ENCODE measurements at regions not wholly inside any gene's neighbourhood (a gene's known extent, or its start where the extent isn't known, plus 50 kb on each side); places are given as distances from the start of the nearest gene placed in this dataset.

- Histone ChIP-seq H3K36me3 (replicated peaks; ENCODE audit: insufficient read depth, low read length) (no peaks in the 10 kb centered on the region), H4K20me1 (ENCODE audit: insufficient read depth, low read length) (no peaks in the 10 kb centered on the region), H3K9ac (ENCODE audit: low read length) (no peak overlapping the region), H3F3A (ENCODE audit: insufficient read depth, low read length) (no peaks in the 10 kb centered on the region), H2AFZ (ENCODE audit: low read length) (no peak overlapping the region), H3K79me2 (ENCODE audit: low read length) (no peaks in the 10 kb centered on the region), H3K27ac (ENCODE audit: low read length) (no peak overlapping the region), H3K4me3 (ENCODE audit: low read length) (no peak overlapping the region), H3K4me2 (ENCODE audit: low read depth, low read length) (no peak overlapping the region), H3K27me3 (replicated peaks; ENCODE audit: insufficient read depth, low read length) (no peaks in the 10 kb centered on the region), H3K9me3 (replicated peaks; ENCODE audit: insufficient read depth, low read length) (no peaks in the 10 kb centered on the region), H3K4me1 (ENCODE audit: low read length) (no peaks in the 10 kb centered on the region), H3K9me2 (replicated peaks; ENCODE audit: insufficient read depth, low read length) (no peaks in the 10 kb centered on the region)
- TF ChIP-seq EZH2phosphoT487 (IDR thresholded peaks at IDR 0.05; ENCODE audit: low read length): no peak
- TF ChIP-seq CTCF (IDR thresholded peaks at IDR 0.05; ENCODE audit: low read length): no peak
- no peak for TF ChIP-seq EZH2 (optimal IDR thresholded peaks at IDR 0.05; ENCODE audit: low read depth, low read length)
- DNase-seq: no peak
Measured at GRCh38 chr10:36443233-36443632, 682.2 kb upstream of the ANKRD30A start.

- DNase-seq: no peak
- Histone ChIP-seq H3K79me2 (ENCODE audit: low read length) (no peaks in the 10 kb centered on the region), H3K9me3 (replicated peaks; ENCODE audit: insufficient read depth, low read length) (no peaks in the 10 kb centered on the region), H3K9me2 (replicated peaks; ENCODE audit: insufficient read depth, low read length) (no peaks in the 10 kb centered on the region), H2AFZ (ENCODE audit: low read length) (no peak overlapping the region), H3K4me2 (ENCODE audit: low read depth, low read length) (no peak overlapping the region), H4K20me1 (ENCODE audit: insufficient read depth, low read length) (no peaks in the 10 kb centered on the region), H3F3A (ENCODE audit: insufficient read depth, low read length) (no peaks in the 10 kb centered on the region), H3K27me3 (replicated peaks; ENCODE audit: insufficient read depth, low read length) (no peaks in the 10 kb centered on the region), H3K9ac (ENCODE audit: low read length) (no peak overlapping the region), H3K36me3 (replicated peaks; ENCODE audit: insufficient read depth, low read length) (no peaks in the 10 kb centered on the region), H3K4me3 (ENCODE audit: low read length) (no peak overlapping the region), H3K4me1 (ENCODE audit: low read length) (no peaks in the 10 kb centered on the region), H3K27ac (ENCODE audit: low read length) (no peak overlapping the region)
- TF ChIP-seq CTCF (IDR thresholded peaks at IDR 0.05; ENCODE audit: low read length) (no peak), EZH2phosphoT487 (IDR thresholded peaks at IDR 0.05; ENCODE audit: low read length) (no peak), EZH2 (optimal IDR thresholded peaks at IDR 0.05; ENCODE audit: low read depth, low read length) (no peak)
Measured at GRCh38 chr10:36441557-36441956, 683.8 kb upstream of the ANKRD30A start.

DNA sequence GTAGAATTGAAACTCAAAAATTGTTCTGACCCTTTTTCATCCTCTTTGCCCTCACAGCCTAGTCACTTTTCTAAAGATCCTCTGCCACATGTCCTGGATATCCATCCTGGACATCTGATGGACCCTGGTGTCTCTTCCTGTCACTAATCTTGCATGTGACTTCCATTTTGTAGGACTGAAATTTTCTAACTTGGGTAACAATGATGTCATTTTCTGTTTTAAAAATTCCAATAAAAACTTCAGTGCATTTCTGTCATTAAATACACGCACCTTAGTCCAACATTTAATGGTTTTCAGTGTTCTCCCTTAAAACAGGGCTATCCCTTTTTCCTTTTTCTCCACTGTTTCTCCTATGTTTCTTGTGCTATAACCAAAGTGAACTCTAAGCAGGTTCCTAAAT lies 684.9 kb upstream of the ANKRD30A start:
- no peak overlapping the region for H3K27ac ChIP-seq (ENCODE audit: low read length)
- no peaks in the 10 kb centered on the region for H3K36me3 ChIP-seq (replicated peaks; ENCODE audit: insufficient read depth, low read length)
- H2AFZ ChIP-seq (ENCODE audit: low read length): no peak overlapping the region
- H3K9me2 ChIP-seq (replicated peaks; ENCODE audit: insufficient read depth, low read length): no peaks in the 10 kb centered on the region
- H3F3A ChIP-seq (ENCODE audit: insufficient read depth, low read length): no peaks in the 10 kb centered on the region
- no peak overlapping the region for H3K4me2 ChIP-seq (ENCODE audit: low read depth, low read length)
- no peak for TF ChIP-seq EZH2phosphoT487 (IDR thresholded peaks at IDR 0.05; ENCODE audit: low read length)
- TF ChIP-seq EZH2 (optimal IDR thresholded peaks at IDR 0.05; ENCODE audit: low read depth, low read length): no peak
- TF ChIP-seq CTCF (IDR thresholded peaks at IDR 0.05; ENCODE audit: low read length): no peak
- H3K9me3 ChIP-seq (replicated peaks; ENCODE audit: insufficient read depth, low read length): no peaks in the 10 kb centered on the region
- H3K79me2 ChIP-seq (ENCODE audit: low read length): no peaks in the 10 kb centered on the region
- no peak overlapping the region for H3K9ac ChIP-seq (ENCODE audit: low read length)
- H4K20me1 ChIP-seq (ENCODE audit: insufficient read depth, low read length): no peaks in the 10 kb centered on the region
- no peak overlapping the region for H3K4me3 ChIP-seq (ENCODE audit: low read length)
- H3K27me3 ChIP-seq (replicated peaks; ENCODE audit: insufficient read depth, low read length): no peaks in the 10 kb centered on the region
- no peaks in the 10 kb centered on the region for H3K4me1 ChIP-seq (ENCODE audit: low read length)
- no peak for DNase-seq

Data from MM.1S (cell line).